Type B pancreatic cell (in vitro differentiated cells): ENCODE measurements at regions not wholly inside any gene's neighbourhood (a gene's known extent, or its start where the extent isn't known, plus 50 kb on each side); places are given as distances from the start of the nearest gene placed in this dataset.

ENCODE experiments used
- DNase-seq: peaks from one replicate; pipeline ENCODE4 v3.0.0; 2021; ENCODE audit warnings: mixed read lengths; ENCODE audit not compliant: unreplicated experiment; ENCODE audit errors: extremely low spot score
- H3K27ac Mint-ChIP-seq: 2 replicates; pipeline ENCODE4 v1.8.0; 2021; ENCODE audit warnings: mild to moderate bottlenecking, mixed read lengths
- H3K27me3 Mint-ChIP-seq: 2 replicates; pipeline ENCODE4 v1.8.0; 2021; ENCODE audit warnings: mixed read lengths
- H3K36me3 Mint-ChIP-seq: 2 replicates; pipeline ENCODE4 v1.8.0; 2021; ENCODE audit warnings: mixed read lengths
- H3K4me1 Mint-ChIP-seq: one replicate; pipeline ENCODE4 v1.8.0; 2021; ENCODE audit warnings: mixed read lengths; ENCODE audit not compliant: unreplicated experiment
- H3K4me3 Mint-ChIP-seq: 2 replicates; pipeline ENCODE4 v1.8.0; 2021; ENCODE audit warnings: mild to moderate bottlenecking, mixed read lengths
- H3K9me3 Mint-ChIP-seq: 2 replicates; pipeline ENCODE4 v1.8.0; 2021; ENCODE audit warnings: mixed read lengths
- TF ChIP-seq, protein P1 (sequence below): fragments of 200-600 bp; sonication (generic); conservative IDR thresholded peaks from 2 replicates; pipeline ENCODE4 v1.5.0; 2021; ENCODE audit warnings: antibody characterized with exemption, mild to moderate bottlenecking

DNA sequence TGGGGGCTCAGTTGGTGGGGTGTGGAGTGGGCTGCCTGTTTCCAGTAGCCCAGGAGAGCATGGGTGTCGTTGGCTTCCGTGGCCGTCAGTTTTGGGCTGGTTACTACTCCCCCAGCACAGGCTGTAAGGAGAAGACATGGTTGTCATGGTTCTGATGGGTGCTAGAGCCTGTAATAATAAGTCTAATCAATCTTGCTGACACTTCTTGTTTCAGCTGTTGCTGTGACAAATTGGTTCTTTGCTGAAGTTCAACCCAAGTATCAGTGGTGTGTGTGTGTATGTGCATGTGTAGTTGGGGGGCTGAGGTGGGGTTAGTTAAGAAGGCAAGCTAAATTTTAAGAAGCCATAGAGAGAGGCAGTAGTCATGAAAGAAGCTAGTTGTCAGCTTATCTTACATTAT is 61.3 kb upstream of the DBX1 start:
- no peaks in the 10 kb centered on the region for H3K4me1 Mint-ChIP-seq
- H3K27ac Mint-ChIP-seq = no peak overlapping the region
- no peak for DNase-seq
- no peaks in the 10 kb centered on the region for H3K36me3 Mint-ChIP-seq
- TF ChIP-seq, protein P1, sequence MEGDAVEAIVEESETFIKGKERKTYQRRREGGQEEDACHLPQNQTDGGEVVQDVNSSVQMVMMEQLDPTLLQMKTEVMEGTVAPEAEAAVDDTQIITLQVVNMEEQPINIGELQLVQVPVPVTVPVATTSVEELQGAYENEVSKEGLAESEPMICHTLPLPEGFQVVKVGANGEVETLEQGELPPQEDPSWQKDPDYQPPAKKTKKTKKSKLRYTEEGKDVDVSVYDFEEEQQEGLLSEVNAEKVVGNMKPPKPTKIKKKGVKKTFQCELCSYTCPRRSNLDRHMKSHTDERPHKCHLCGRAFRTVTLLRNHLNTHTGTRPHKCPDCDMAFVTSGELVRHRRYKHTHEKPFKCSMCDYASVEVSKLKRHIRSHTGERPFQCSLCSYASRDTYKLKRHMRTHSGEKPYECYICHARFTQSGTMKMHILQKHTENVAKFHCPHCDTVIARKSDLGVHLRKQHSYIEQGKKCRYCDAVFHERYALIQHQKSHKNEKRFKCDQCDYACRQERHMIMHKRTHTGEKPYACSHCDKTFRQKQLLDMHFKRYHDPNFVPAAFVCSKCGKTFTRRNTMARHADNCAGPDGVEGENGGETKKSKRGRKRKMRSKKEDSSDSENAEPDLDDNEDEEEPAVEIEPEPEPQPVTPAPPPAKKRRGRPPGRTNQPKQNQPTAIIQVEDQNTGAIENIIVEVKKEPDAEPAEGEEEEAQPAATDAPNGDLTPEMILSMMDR = no peak
- H3K9me3 Mint-ChIP-seq = no peaks in the 10 kb centered on the region
- H3K27me3 Mint-ChIP-seq = peaks cover 52% of the 10 kb centered on the region
- no peak overlapping the region for H3K4me3 Mint-ChIP-seq

DNA sequence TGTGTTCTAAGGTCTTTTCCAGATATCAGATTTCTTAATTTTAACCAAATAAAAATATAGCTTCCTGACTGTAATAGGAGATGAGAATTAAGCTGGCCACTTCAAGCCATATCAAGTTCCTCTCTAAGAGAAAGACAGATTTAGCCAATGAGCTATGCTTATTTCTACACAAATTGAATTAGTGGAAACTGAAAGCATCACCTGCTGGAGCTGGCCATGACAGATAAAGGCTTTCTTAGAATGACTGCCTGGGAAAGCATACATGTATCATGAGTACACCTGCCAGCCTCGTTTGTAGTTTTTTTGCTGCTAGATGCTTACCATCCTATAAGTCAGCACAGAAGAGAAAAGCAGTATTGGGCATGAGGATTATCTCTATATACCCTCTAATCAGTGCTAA is 53.5 kb upstream of the DBX1 start:
- no peaks in the 10 kb centered on the region for H3K9me3 Mint-ChIP-seq
- TF ChIP-seq, protein P1 = no peak
- no peak overlapping the region for H3K4me3 Mint-ChIP-seq
- no peak for DNase-seq
- no peaks in the 10 kb centered on the region for H3K36me3 Mint-ChIP-seq
- no peaks in the 10 kb centered on the region for H3K4me1 Mint-ChIP-seq
- peaks cover 43% of the 10 kb centered on the region for H3K27me3 Mint-ChIP-seq
- H3K27ac Mint-ChIP-seq = no peak overlapping the region

DNA sequence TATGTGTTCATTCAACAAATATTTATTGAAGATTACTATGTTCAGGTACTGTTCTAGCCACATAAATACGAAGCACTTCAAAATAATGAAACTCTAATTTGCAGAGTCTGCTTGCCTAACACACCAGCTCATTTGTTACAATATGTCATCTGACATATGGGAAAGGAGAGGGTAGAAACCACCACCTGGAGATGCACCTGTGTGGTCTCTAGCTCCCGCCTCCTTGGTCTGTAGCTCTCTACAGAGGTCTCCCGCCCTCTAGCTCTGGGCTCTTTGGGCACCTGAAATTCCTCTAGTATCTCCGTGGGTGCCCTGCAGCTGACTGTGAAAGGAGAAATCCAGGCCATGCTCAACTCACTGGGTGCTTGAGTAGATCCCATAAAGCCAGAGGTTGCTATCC is 51.4 kb upstream of the DBX1 start:
- Mint-ChIP-seq H3K4me3 (no peak overlapping the region), H3K4me1 (no peaks in the 10 kb centered on the region), H3K27ac (no peak overlapping the region), H3K9me3 (no peaks in the 10 kb centered on the region), H3K27me3 (peaks cover 64% of the 10 kb centered on the region), H3K36me3 (no peaks in the 10 kb centered on the region)
- TF ChIP-seq, protein P1 = no peak
- DNase-seq = no peak
